ENCODE measurements at regions not wholly inside any gene's neighbourhood (a gene's known extent, or its start where the extent isn't known, plus 50 kb on each side); places are given as distances from the start of the nearest gene placed in this dataset.
"Not testable (repeated sequence)": the region's sequence is repeated elsewhere in the genome, so short reads cannot be mapped to it uniquely, and the experiment has no call there.

- no peak for DNase-seq (ENCODE audit: low read depth)
- in situ Hi-C loops (cut with HindIII; ENCODE audit: low pct_unique_long_range_greater_than_20kb, low sequenced_read_pairs): no loop called here
These were observed 215.3 kb downstream of the TLR4 start for GRCh38 chr9:117919538-117919937.

GRCh38 chr9:117926031-117926658 is 221.9 kb downstream of the TLR4 start:
- in situ Hi-C loops (cut with HindIII; ENCODE audit: low pct_unique_long_range_greater_than_20kb, low sequenced_read_pairs): no loop called here
- DNase-seq (ENCODE audit: low read depth): no peak

GRCh38 chr9:117927354-117927753 is 223.2 kb downstream of the TLR4 start:
- in situ Hi-C loops (cut with HindIII; ENCODE audit: low pct_unique_long_range_greater_than_20kb, low sequenced_read_pairs): no loop called here
- DNase-seq (ENCODE audit: low read depth): no peak

GRCh38 chr9:117929868-117930267 is 225.7 kb downstream of the TLR4 start:
- in situ Hi-C loops (cut with HindIII; ENCODE audit: low pct_unique_long_range_greater_than_20kb, low sequenced_read_pairs): no loop called here
- no peak for DNase-seq (ENCODE audit: low read depth)

- no peak for DNase-seq (ENCODE audit: low read depth)
- in situ Hi-C loops (cut with HindIII; ENCODE audit: low pct_unique_long_range_greater_than_20kb, low sequenced_read_pairs): no loop called here
These were observed 228.4 kb downstream of the TLR4 start for GRCh38 chr9:117932585-117932984.

GRCh38 chr9:117936185-117937130 is 232.3 kb downstream of the TLR4 start:
- DNase-seq (ENCODE audit: low read depth): no peak
- in situ Hi-C loops (cut with HindIII; ENCODE audit: low pct_unique_long_range_greater_than_20kb, low sequenced_read_pairs): no loop called here

GRCh38 chr9:117938086-117938485 is 233.9 kb downstream of the TLR4 start:
- in situ Hi-C loops (cut with HindIII; ENCODE audit: low pct_unique_long_range_greater_than_20kb, low sequenced_read_pairs): no loop called here
- no peak for DNase-seq (ENCODE audit: low read depth)

GRCh38 chr9:117938896-117939295 is 234.7 kb downstream of the TLR4 start:
- DNase-seq (ENCODE audit: low read depth): no peak
- in situ Hi-C loops (cut with HindIII; ENCODE audit: low pct_unique_long_range_greater_than_20kb, low sequenced_read_pairs): no loop called here

GRCh38 chr9:117944750-117945149 is 240.5 kb downstream of the TLR4 start:
- in situ Hi-C loops (cut with HindIII; ENCODE audit: low pct_unique_long_range_greater_than_20kb, low sequenced_read_pairs); DNase-seq (ENCODE audit: low read depth): not testable (repeated sequence)

- in situ Hi-C loops (cut with HindIII; ENCODE audit: low pct_unique_long_range_greater_than_20kb, low sequenced_read_pairs): no loop called here
- no peak for DNase-seq (ENCODE audit: low read depth)
These were observed 241.1 kb downstream of the TLR4 start for GRCh38 chr9:117945286-117945685.

- DNase-seq (ENCODE audit: low read depth): no peak
- in situ Hi-C loops (cut with HindIII; ENCODE audit: low pct_unique_long_range_greater_than_20kb, low sequenced_read_pairs): no loop called here
These were observed 246.9 kb downstream of the TLR4 start for GRCh38 chr9:117951127-117951526.

GRCh38 chr9:117952581-117952980 is 248.4 kb downstream of the TLR4 start:
- no peak for DNase-seq (ENCODE audit: low read depth)
- in situ Hi-C loops (cut with HindIII; ENCODE audit: low pct_unique_long_range_greater_than_20kb, low sequenced_read_pairs): no loop called here

- no peak for DNase-seq (ENCODE audit: low read depth)
- in situ Hi-C loops (cut with HindIII; ENCODE audit: low pct_unique_long_range_greater_than_20kb, low sequenced_read_pairs): no loop called here
These were observed 253.1 kb downstream of the TLR4 start for GRCh38 chr9:117957267-117957666.

GRCh38 chr9:117958726-117959125 is 254.5 kb downstream of the TLR4 start:
- in situ Hi-C loops (cut with HindIII; ENCODE audit: low pct_unique_long_range_greater_than_20kb, low sequenced_read_pairs): no loop called here
- DNase-seq (ENCODE audit: low read depth): no peak

- DNase-seq (ENCODE audit: low read depth): no peak
- in situ Hi-C loops (cut with HindIII; ENCODE audit: low pct_unique_long_range_greater_than_20kb, low sequenced_read_pairs): no loop called here
These were observed 259.4 kb downstream of the TLR4 start for GRCh38 chr9:117963493-117964090.

- DNase-seq (ENCODE audit: low read depth): no peak
- in situ Hi-C loops (cut with HindIII; ENCODE audit: low pct_unique_long_range_greater_than_20kb, low sequenced_read_pairs): no loop called here
These were observed 266.3 kb downstream of the TLR4 start for GRCh38 chr9:117970276-117971050.

GRCh38 chr9:117974108-117974507 is 269.9 kb downstream of the TLR4 start:
- in situ Hi-C loops (cut with HindIII; ENCODE audit: low pct_unique_long_range_greater_than_20kb, low sequenced_read_pairs): no loop called here
- no peak for DNase-seq (ENCODE audit: low read depth)

GRCh38 chr9:117979914-117980313 is 275.7 kb downstream of the TLR4 start:
- in situ Hi-C loops (cut with HindIII; ENCODE audit: low pct_unique_long_range_greater_than_20kb, low sequenced_read_pairs): no loop called here
- no peak for DNase-seq (ENCODE audit: low read depth)

GRCh38 chr9:117987945-117988344 is 283.7 kb downstream of the TLR4 start:
- in situ Hi-C loops (cut with HindIII; ENCODE audit: low pct_unique_long_range_greater_than_20kb, low sequenced_read_pairs): no loop called here
- DNase-seq (ENCODE audit: low read depth): no peak
